Liver (tissue), 7 donors: ENCODE measurements at regions not wholly inside any gene's neighbourhood (a gene's known extent, or its start where the extent isn't known, plus 50 kb on each side); places are given as distances from the start of the nearest gene placed in this dataset.

Experiments
- DNase-seq: peaks from one replicate; pipeline ENCODE4 v3.0.0-alpha.2; 2017; ENCODE audit warnings: low spot score
- H3K27ac ChIP-seq, 2 donors: one replicate each; pipeline ENCODE4 v1.7.0; 2013; ENCODE audit warnings: inconsistent platforms in 2 of 2, low read length in 2 of 2, control low read depth in 1 of 2, low read depth in 1 of 2, mild to moderate bottlenecking in 1 of 2
- H3K27me3 ChIP-seq, 4 donors: one replicate each; pipeline versions ENCODE4 v1.6.1 to v1.7.0; 2013; ENCODE audit warnings: low read length in 3 of 4, inconsistent platforms in 1 of 4, mild to moderate bottlenecking in 1 of 4, moderate library complexity in 1 of 4; ENCODE audit not compliant: control insufficient read depth in 4 of 4, insufficient read depth in 4 of 4
- H3K36me3 ChIP-seq, 4 donors: one replicate each; pipeline versions ENCODE4 v1.6.1 to v1.7.0; 2013; ENCODE audit warnings: low read length in 3 of 4, mild to moderate bottlenecking in 3 of 4, low read depth in 1 of 4, moderate library complexity in 1 of 4; ENCODE audit not compliant: control insufficient read depth in 4 of 4, insufficient read depth in 3 of 4
- H3K4me1 ChIP-seq, 4 donors: one replicate each; pipeline versions ENCODE4 v1.6.1 to v1.7.0; 2013; ENCODE audit warnings: low read length in 3 of 4, mild to moderate bottlenecking in 3 of 4, moderate library complexity in 1 of 4; ENCODE audit not compliant: control insufficient read depth in 4 of 4, insufficient read depth in 4 of 4
- H3K4me3 ChIP-seq, 3 donors: one replicate each; pipeline versions ENCODE4 v1.6.1 to v1.7.0; 2013; ENCODE audit warnings: low read length in 3 of 3, control low read depth in 1 of 3, low read depth in 1 of 3, mild to moderate bottlenecking in 1 of 3
- H3K9ac ChIP-seq, 2 donors: one replicate each; pipeline ENCODE4 v1.7.0; 2013; ENCODE audit warnings: low read length in 2 of 2, mild to moderate bottlenecking in 2 of 2, moderate library complexity in 2 of 2, control low read depth in 1 of 2, low read depth in 1 of 2
- H3K9me3 ChIP-seq, 4 donors: one replicate each; pipeline versions ENCODE4 v1.6.1 to v1.7.0; 2013; ENCODE audit warnings: low read length in 3 of 4; ENCODE audit not compliant: control insufficient read depth in 4 of 4
- ATF3 ChIP-seq: IDR thresholded peaks from 2 replicates; pipeline ENCODE4 v1.6.1; 2016; ENCODE audit warnings: antibody characterized with exemption
- FOXA1 ChIP-seq: IDR thresholded peaks from 2 replicates; pipeline ENCODE4 v1.6.1; 2016; ENCODE audit warnings: antibody characterized with exemption
- FOXA2 ChIP-seq: IDR thresholded peaks from 2 replicates; pipeline ENCODE4 v1.6.1; 2016; ENCODE audit warnings: antibody characterized with exemption
- GABPA ChIP-seq, 2 donors: IDR thresholded peaks in 1 of 2; conservative IDR thresholded peaks in 1 of 2; 2 replicates each; pipeline ENCODE4 v1.6.1; 2016; ENCODE audit warnings: antibody characterized with exemption in 2 of 2, mild to moderate bottlenecking in 1 of 2, moderate library complexity in 1 of 2
- HNF4A ChIP-seq, 2 donors: conservative IDR thresholded peaks; 2 replicates each; pipeline ENCODE4 v1.6.1; 2016; ENCODE audit warnings: antibody characterized with exemption in 2 of 2, mild to moderate bottlenecking in 2 of 2
- MAX ChIP-seq: IDR thresholded peaks from 2 replicates; pipeline ENCODE4 v1.6.1; 2016; ENCODE audit warnings: antibody characterized with exemption
- NR2F2 ChIP-seq: IDR thresholded peaks from 2 replicates; pipeline ENCODE4 v1.6.1; 2016; ENCODE audit warnings: antibody characterized with exemption
- RAD21 ChIP-seq, 2 donors: IDR thresholded peaks; 2 replicates each; pipeline ENCODE4 v1.6.1; 2016; ENCODE audit warnings: antibody characterized with exemption in 2 of 2, mild to moderate bottlenecking in 2 of 2
- REST ChIP-seq: IDR thresholded peaks from 2 replicates; pipeline ENCODE4 v1.6.1; 2016; ENCODE audit warnings: antibody characterized with exemption, mild to moderate bottlenecking
- RXRA ChIP-seq, 2 donors: IDR thresholded peaks; 2 replicates each; pipeline ENCODE4 v1.6.1; 2017 to 2018; ENCODE audit warnings: antibody characterized with exemption in 2 of 2, mild to moderate bottlenecking in 1 of 2
- SP1 ChIP-seq: IDR thresholded peaks from 2 replicates; pipeline ENCODE4 v1.6.1; 2018; ENCODE audit warnings: antibody characterized with exemption, mild to moderate bottlenecking
- YY1 ChIP-seq: IDR thresholded peaks from 2 replicates; pipeline ENCODE4 v1.6.1; 2016; ENCODE audit warnings: antibody characterized with exemption, mild to moderate bottlenecking
- ZBTB33 ChIP-seq: IDR thresholded peaks from 2 replicates; pipeline ENCODE4 v1.6.1; 2016; ENCODE audit warnings: antibody characterized with exemption
- WGBS: extraction: QIAGEN DNeasy Blood & Tissue Kit; methylation state at CpG from one replicate; pipeline ENCODE4 v1.1.7; 2013; 5-methylcytosine and 5-hydroxymethylcytosine counted together
- donor health status: healthy.
- donor health status: healthy.
- donor health status: healthy.
- donor health status: healthy.

- no peak for DNase-seq
- Histone ChIP-seq H3K9ac (no peak overlapping the region), H3K4me3 (no peak overlapping the region), H3K9me3 (no peaks in the 10 kb centered on the region), H3K27ac (no peak overlapping the region), H3K4me1 (no peaks in the 10 kb centered on the region), H3K36me3 (no peaks in the 10 kb centered on the region), H3K27me3 (no peaks in the 10 kb centered on the region)
- WGBS, result 92% methylated on average over 3 of the region's 3 CpGs
- TF ChIP-seq ZBTB33, result no peak
- TF ChIP-seq MAX, result no peak
- TF ChIP-seq RAD21 (IDR thresholded peaks at IDR 0.05), result no peak
- no peak for TF ChIP-seq FOXA1
Observed at GRCh38 chr13:39951301-39951700, 295.8 kb downstream of the COG6 start.

- no peak for TF ChIP-seq YY1
- peak; percentile 46 for TF ChIP-seq NR2F2
- TF ChIP-seq ATF3, result no peak
- H3K36me3 ChIP-seq, result no peaks in the 10 kb centered on the region
- no peak overlapping the region for H3K27ac ChIP-seq
- no peak for DNase-seq
- H3K9me3 ChIP-seq, result no peaks in the 10 kb centered on the region
- H3K4me3 ChIP-seq, result no peak overlapping the region
- no peak overlapping the region for H3K9ac ChIP-seq
- no peaks in the 10 kb centered on the region for H3K4me1 ChIP-seq
- WGBS, result 61% methylated on average over 4 of the region's 4 CpGs
- no peaks in the 10 kb centered on the region for H3K27me3 ChIP-seq
Observed at GRCh38 chr13:39952249-39953233, 297.1 kb downstream of the COG6 start.

- WGBS, result 52% methylated on average over 4 of the region's 4 CpGs
- Histone ChIP-seq H3K9me3 (no peaks in the 10 kb centered on the region), H3K36me3 (no peaks in the 10 kb centered on the region), H3K4me3 (no peak overlapping the region), H3K27ac (no peak overlapping the region), H3K27me3 (no peaks in the 10 kb centered on the region), H3K4me1 (no peaks in the 10 kb centered on the region), H3K9ac (no peak overlapping the region)
- TF ChIP-seq NR2F2, result no peak
- no peak for DNase-seq
Observed at GRCh38 chr13:39954476-39954875, 299.0 kb downstream of the COG6 start.

GRCh38 chr13:39955560-39955959 is 300.1 kb downstream of the COG6 start:
- Histone ChIP-seq H3K27me3 (no peaks in the 10 kb centered on the region), H3K4me3 (no peak overlapping the region), H3K27ac (no peak overlapping the region), H3K9me3 (no peaks in the 10 kb centered on the region), H3K36me3 (no peaks in the 10 kb centered on the region), H3K9ac (no peak overlapping the region), H3K4me1 (no peaks in the 10 kb centered on the region)
- WGBS, result 93% methylated on average over 1 of the region's 1 CpG
- no peak for DNase-seq
- no peak for TF ChIP-seq RXRA (IDR thresholded peaks at IDR 0.05)
- TF ChIP-seq SP1, result no peak
- no peak for TF ChIP-seq RAD21 (IDR thresholded peaks at IDR 0.05)
- TF ChIP-seq HNF4A (conservative IDR thresholded peaks at IDR 0.05), result no peak
- no peak for TF ChIP-seq FOXA2
- TF ChIP-seq GABPA (IDR thresholded peaks at IDR 0.05 in 1 of 2, conservative IDR thresholded peaks at IDR 0.05 in 1 of 2), result no peak
- TF ChIP-seq MAX, result no peak
- TF ChIP-seq REST, result no peak
- no peak for TF ChIP-seq ZBTB33
- TF ChIP-seq FOXA1, result no peak
- TF ChIP-seq NR2F2, result no peak
